Naive B cell (primary cell): ENCODE measurements at regions not wholly inside any gene's neighbourhood (a gene's known extent, or its start where the extent isn't known, plus 50 kb on each side); places are given as distances from the start of the nearest gene placed in this dataset.
"Not testable (repeated sequence)": the region's sequence is repeated elsewhere in the genome, so short reads cannot be mapped to it uniquely, and the experiment has no call there.

Experiments
- ATAC-seq, 2 donors: fragments of 150-1000 bp; cut with Tn5 transposase; 2 replicates each; pipeline ENCODE4 v1.10.0; 2021; ENCODE audit warnings: low read depth in 2 of 2, mild to moderate bottlenecking in 2 of 2, moderate library complexity in 2 of 2
- DNase-seq: peaks from one replicate; pipeline ENCODE4 v3.0.0; 2022
- H3K27ac Mint-ChIP-seq, 6 donors: one replicate each; pipeline ENCODE4 v1.8.0; 2020 to 2022; ENCODE audit warnings: mild to moderate bottlenecking in 6 of 6, mixed read lengths in 6 of 6, moderate library complexity in 5 of 6, inconsistent platforms in 2 of 6
- H3K27me3 Mint-ChIP-seq, 3 donors: one replicate each; pipeline ENCODE4 v1.8.0; 2021 to 2022; ENCODE audit warnings: mixed read lengths in 3 of 3, mild to moderate bottlenecking in 1 of 3
- H3K36me3 Mint-ChIP-seq, 2 donors: one replicate each; pipeline ENCODE4 v1.8.0; 2020 to 2022; ENCODE audit warnings: mixed read lengths in 2 of 2, inconsistent platforms in 1 of 2, mild to moderate bottlenecking in 1 of 2
- H3K4me1 Mint-ChIP-seq, 3 donors: one replicate each; pipeline ENCODE4 v1.8.0; 2020 to 2022; ENCODE audit warnings: mixed read lengths in 3 of 3, inconsistent platforms in 1 of 3, mild to moderate bottlenecking in 1 of 3, moderate library complexity in 1 of 3
- H3K4me3 Mint-ChIP-seq, 8 donors: one replicate each; pipeline ENCODE4 v1.8.0; 2020 to 2022; ENCODE audit warnings: mild to moderate bottlenecking in 8 of 8, mixed read lengths in 8 of 8, moderate library complexity in 8 of 8, inconsistent platforms in 2 of 8
- H3K9me3 Mint-ChIP-seq, 7 donors: one replicate each; pipeline ENCODE4 v1.8.0; 2020 to 2022; ENCODE audit warnings: mixed read lengths in 7 of 7, mild to moderate bottlenecking in 5 of 7, inconsistent platforms in 2 of 7, moderate library complexity in 1 of 7

- DNase-seq (no peak), ATAC-seq (no peak)
- Mint-ChIP-seq H3K4me3 (no peak overlapping the region), H3K4me1 (no peaks in the 10 kb centered on the region), H3K27ac (no peak overlapping the region), H3K27me3 (peaks cover 21 to 30% (median 28%) of the 10 kb centered on the region in 3 donors), H3K36me3 (peaks cover 0 to 8% of the 10 kb centered on the region in 2 donors), H3K9me3 (peaks cover 9 to 51% (median 24%) of the 10 kb centered on the region in 7 donors)
These were observed 174.0 kb downstream of the RAMP3 start for GRCh38 chr7:45331563-45331962.

- peaks cover 24 to 33% (median 24%) of the 10 kb centered on the region in 3 donors for H3K27me3 Mint-ChIP-seq
- not testable (repeated sequence) for H3K4me1 Mint-ChIP-seq, DNase-seq, H3K4me3 Mint-ChIP-seq, H3K27ac Mint-ChIP-seq, ATAC-seq, H3K36me3 Mint-ChIP-seq
- peaks cover 9 to 53% (median 24%) of the 10 kb centered on the region in 7 donors for H3K9me3 Mint-ChIP-seq
These were observed 177.4 kb downstream of the RAMP3 start for GRCh38 chr7:45335024-45335423.

GRCh38 chr7:45342236-45342635 is 184.6 kb downstream of the RAMP3 start:
- ATAC-seq, result no peak
- DNase-seq, result no peak
- no peak overlapping the region for H3K27ac Mint-ChIP-seq
- peaks cover 5 to 10% (median 8%) of the 10 kb centered on the region in 3 donors for H3K27me3 Mint-ChIP-seq
- peaks cover 0 to 18% (median 0%) of the 10 kb centered on the region in 7 donors for H3K9me3 Mint-ChIP-seq
- H3K36me3 Mint-ChIP-seq, result no peaks in the 10 kb centered on the region
- no peak overlapping the region for H3K4me3 Mint-ChIP-seq
- no peaks in the 10 kb centered on the region for H3K4me1 Mint-ChIP-seq

GRCh38 chr7:45343746-45344145 is 186.2 kb downstream of the RAMP3 start:
- no peak overlapping the region for H3K27ac Mint-ChIP-seq
- no peak for DNase-seq
- H3K4me1 Mint-ChIP-seq, result no peaks in the 10 kb centered on the region
- peaks cover 0 to 16% (median 3%) of the 10 kb centered on the region in 3 donors for H3K27me3 Mint-ChIP-seq
- no peak for ATAC-seq
- H3K4me3 Mint-ChIP-seq, result no peak overlapping the region
- H3K36me3 Mint-ChIP-seq, result peaks cover 0 to 5% of the 10 kb centered on the region in 2 donors
- peaks cover 0 to 18% (median 0%) of the 10 kb centered on the region in 7 donors for H3K9me3 Mint-ChIP-seq

- H3K27me3 Mint-ChIP-seq, result peaks cover 5 to 17% (median 9%) of the 10 kb centered on the region in 3 donors
- no peak overlapping the region for H3K4me3 Mint-ChIP-seq
- no peaks in the 10 kb centered on the region for H3K4me1 Mint-ChIP-seq
- peaks cover 0 to 10% (median 3%) of the 10 kb centered on the region in 7 donors for H3K9me3 Mint-ChIP-seq
- H3K27ac Mint-ChIP-seq, result no peak overlapping the region
- DNase-seq (no peak), ATAC-seq (no peak)
- peaks cover 0 to 8% of the 10 kb centered on the region in 2 donors for H3K36me3 Mint-ChIP-seq
These were observed 190.2 kb downstream of the RAMP3 start for GRCh38 chr7:45347804-45348203.

GRCh38 chr7:45349090-45349489 is 191.5 kb downstream of the RAMP3 start:
- H3K9me3 Mint-ChIP-seq, result peaks cover 0 to 10% (median 1%) of the 10 kb centered on the region in 7 donors
- no peak overlapping the region for H3K4me3 Mint-ChIP-seq
- H3K27ac Mint-ChIP-seq, result no peak overlapping the region
- H3K36me3 Mint-ChIP-seq, result peaks cover 0 to 8% of the 10 kb centered on the region in 2 donors
- ATAC-seq (no peak), DNase-seq (no peak)
- H3K4me1 Mint-ChIP-seq, result no peaks in the 10 kb centered on the region
- peaks cover 5 to 29% (median 21%) of the 10 kb centered on the region in 3 donors for H3K27me3 Mint-ChIP-seq

GRCh38 chr7:45350896-45351295 is 193.3 kb downstream of the RAMP3 start:
- Mint-ChIP-seq H3K9me3 (peaks cover 0 to 10% (median 1%) of the 10 kb centered on the region in 7 donors), H3K27ac (no peak overlapping the region), H3K4me3 (no peak overlapping the region), H3K4me1 (no peaks in the 10 kb centered on the region), H3K36me3 (peaks cover 0 to 8% of the 10 kb centered on the region in 2 donors), H3K27me3 (peaks cover 5 to 35% (median 27%) of the 10 kb centered on the region in 3 donors)
- ATAC-seq (no peak), DNase-seq (no peak)

- DNase-seq (no peak), ATAC-seq (no peak)
- Mint-ChIP-seq H3K4me1 (no peaks in the 10 kb centered on the region), H3K36me3 (no peaks in the 10 kb centered on the region), H3K27me3 (peaks cover 11 to 29% (median 13%) of the 10 kb centered on the region in 3 donors), H3K9me3 (peaks cover 2 to 22% (median 18%) of the 10 kb centered on the region in 7 donors), H3K4me3 (no peak overlapping the region), H3K27ac (no peak overlapping the region)
These were observed 200.7 kb downstream of the RAMP3 start for GRCh38 chr7:45358287-45358686.

GRCh38 chr7:45359250-45359649 is 201.7 kb downstream of the RAMP3 start:
- ATAC-seq (no peak), DNase-seq (no peak)
- H3K4me1 Mint-ChIP-seq, result no peaks in the 10 kb centered on the region
- H3K27ac Mint-ChIP-seq, result no peak overlapping the region
- H3K4me3 Mint-ChIP-seq, result no peak overlapping the region
- H3K27me3 Mint-ChIP-seq, result peaks cover 4 to 20% (median 11%) of the 10 kb centered on the region in 3 donors
- H3K36me3 Mint-ChIP-seq, result no peaks in the 10 kb centered on the region
- H3K9me3 Mint-ChIP-seq, result peaks cover 3 to 22% (median 18%) of the 10 kb centered on the region in 7 donors

- ATAC-seq (no peak), DNase-seq (no peak)
- peaks cover 3 to 22% (median 18%) of the 10 kb centered on the region in 7 donors for H3K9me3 Mint-ChIP-seq
- peaks cover 0 to 15% (median 11%) of the 10 kb centered on the region in 3 donors for H3K27me3 Mint-ChIP-seq
- no peaks in the 10 kb centered on the region for H3K4me1 Mint-ChIP-seq
- no peaks in the 10 kb centered on the region for H3K36me3 Mint-ChIP-seq
- H3K4me3 Mint-ChIP-seq, result no peak overlapping the region
- no peak overlapping the region for H3K27ac Mint-ChIP-seq
These were observed 202.2 kb downstream of the RAMP3 start for GRCh38 chr7:45359776-45360175.

- Mint-ChIP-seq H3K36me3 (no peaks in the 10 kb centered on the region), H3K4me1 (no peaks in the 10 kb centered on the region), H3K27ac (no peak overlapping the region), H3K27me3 (peaks cover 0 to 19% (median 15%) of the 10 kb centered on the region in 3 donors), H3K4me3 (no peak overlapping the region), H3K9me3 (peaks cover 4 to 17% (median 7%) of the 10 kb centered on the region in 7 donors)
- no peak for ATAC-seq
- no peak for DNase-seq
These were observed 206.1 kb downstream of the RAMP3 start for GRCh38 chr7:45363669-45364068.

GRCh38 chr7:45365341-45365740 is 207.8 kb downstream of the RAMP3 start:
- peaks cover 0 to 15% (median 0%) of the 10 kb centered on the region in 7 donors for H3K9me3 Mint-ChIP-seq
- H3K36me3 Mint-ChIP-seq, result no peaks in the 10 kb centered on the region
- H3K4me1 Mint-ChIP-seq, result no peaks in the 10 kb centered on the region
- H3K27me3 Mint-ChIP-seq, result peaks cover 0 to 15% (median 14%) of the 10 kb centered on the region in 3 donors
- no peak overlapping the region for H3K27ac Mint-ChIP-seq
- ATAC-seq (no peak), DNase-seq (no peak)
- no peak overlapping the region for H3K4me3 Mint-ChIP-seq

GRCh38 chr7:45366475-45366874 is 207.7 kb upstream of the ADCY1 start:
- Mint-ChIP-seq H3K9me3 (peaks cover 0 to 15% (median 2%) of the 10 kb centered on the region in 7 donors), H3K27ac (no peak overlapping the region), H3K27me3 (peaks cover 0 to 15% (median 14%) of the 10 kb centered on the region in 3 donors), H3K36me3 (no peaks in the 10 kb centered on the region), H3K4me3 (no peak overlapping the region), H3K4me1 (no peaks in the 10 kb centered on the region)
- DNase-seq, result no peak
- ATAC-seq, result no peak

GRCh38 chr7:45367026-45367425 is 207.1 kb upstream of the ADCY1 start:
- Mint-ChIP-seq H3K27me3 (peaks cover 0 to 14% (median 9%) of the 10 kb centered on the region in 3 donors), H3K9me3 (peaks cover 0 to 15% (median 2%) of the 10 kb centered on the region in 7 donors), H3K4me3 (no peak overlapping the region), H3K4me1 (no peaks in the 10 kb centered on the region), H3K36me3 (no peaks in the 10 kb centered on the region), H3K27ac (no peak overlapping the region)
- ATAC-seq (no peak), DNase-seq (no peak)
